NOMO-1 treated with dmso at 0.1 percent for 144 hours (cell line): ENCODE measurements at regions not wholly inside any gene's neighbourhood (a gene's known extent, or its start where the extent isn't known, plus 50 kb on each side); places are given as distances from the start of the nearest gene placed in this dataset.
"Not testable (repeated sequence)": the region's sequence is repeated elsewhere in the genome, so short reads cannot be mapped to it uniquely, and the experiment has no call there.

Experiments
- DNase-seq: peaks from one replicate; lab custom pipeline; 2025; ENCODE audit not compliant: unreplicated experiment; lab: John Stamatoyannopoulos, UW

DNA sequence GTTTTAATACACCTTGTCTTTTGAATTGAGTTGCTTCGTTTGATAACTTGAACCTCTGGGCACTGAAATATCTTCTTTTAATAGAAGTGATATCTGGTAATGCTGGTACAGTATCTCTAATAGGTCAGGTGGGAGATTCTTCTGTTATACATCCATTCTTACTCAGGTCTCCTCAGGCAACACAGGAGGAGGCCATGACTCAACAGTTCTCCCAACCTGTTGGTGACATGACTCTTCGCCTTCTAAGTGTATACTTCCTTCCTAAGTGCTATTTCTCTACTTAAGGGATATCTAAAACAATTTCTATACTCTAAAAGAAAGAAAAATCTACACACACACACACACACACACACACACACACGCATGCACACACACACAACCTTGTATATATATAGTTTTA lies 509.1 kb downstream of the PCNX1 start:
- no peak for DNase-seq

DNA sequence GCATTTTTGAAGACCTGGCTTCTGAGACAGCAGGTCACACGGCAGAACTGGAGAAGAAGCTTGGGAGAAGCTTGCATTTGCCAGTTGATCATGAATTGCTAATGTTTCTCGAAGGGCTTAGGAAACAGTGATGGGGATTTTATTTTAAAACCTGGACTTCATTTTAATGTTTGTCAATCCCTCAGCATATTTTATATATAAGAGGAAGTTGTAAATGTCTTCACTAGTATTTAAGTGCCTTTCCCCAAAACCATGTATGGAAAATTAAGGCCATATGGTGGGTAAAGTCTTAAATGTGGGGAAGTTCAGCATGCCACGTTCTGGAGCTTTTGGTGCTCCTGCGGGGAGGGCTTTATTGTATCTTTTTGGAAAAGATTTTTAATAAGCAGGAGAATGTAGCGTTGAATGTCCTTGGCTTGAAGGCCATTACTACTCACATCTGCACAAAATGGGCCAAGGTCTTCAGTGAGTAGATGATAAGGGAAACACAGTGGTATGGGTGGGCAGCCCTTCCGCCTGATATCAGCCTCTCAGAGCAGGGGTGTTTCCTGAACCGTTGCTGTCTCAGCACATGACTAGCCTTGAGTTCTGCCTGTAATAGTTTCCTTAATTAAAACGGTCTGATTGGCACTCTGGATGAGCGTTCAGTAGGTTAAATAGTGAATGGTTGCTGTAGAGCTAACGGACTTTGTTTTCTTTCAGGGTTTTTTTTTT lies 511.4 kb downstream of the PCNX1 start:
- no peak for DNase-seq

DNA sequence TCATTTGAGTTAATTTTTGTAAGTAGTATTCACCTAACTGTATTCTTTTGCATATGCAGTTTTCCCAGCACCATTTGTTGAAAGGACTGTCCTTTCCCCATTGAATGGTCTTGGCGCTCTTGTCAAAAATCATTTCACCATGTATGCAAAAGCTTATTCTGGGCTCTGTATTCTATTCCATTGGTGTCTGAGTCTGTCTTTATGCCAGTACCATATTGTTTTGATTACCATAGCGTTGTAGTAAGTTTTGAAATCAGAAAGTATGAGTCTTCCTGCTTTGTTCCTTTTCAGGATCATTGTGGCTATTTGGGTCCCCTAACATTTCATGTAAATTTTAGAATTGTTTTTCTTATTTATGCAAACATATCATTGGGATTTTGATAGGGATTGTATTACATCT lies 508.7 kb upstream of the RGS6 start:
- no peak for DNase-seq

DNA sequence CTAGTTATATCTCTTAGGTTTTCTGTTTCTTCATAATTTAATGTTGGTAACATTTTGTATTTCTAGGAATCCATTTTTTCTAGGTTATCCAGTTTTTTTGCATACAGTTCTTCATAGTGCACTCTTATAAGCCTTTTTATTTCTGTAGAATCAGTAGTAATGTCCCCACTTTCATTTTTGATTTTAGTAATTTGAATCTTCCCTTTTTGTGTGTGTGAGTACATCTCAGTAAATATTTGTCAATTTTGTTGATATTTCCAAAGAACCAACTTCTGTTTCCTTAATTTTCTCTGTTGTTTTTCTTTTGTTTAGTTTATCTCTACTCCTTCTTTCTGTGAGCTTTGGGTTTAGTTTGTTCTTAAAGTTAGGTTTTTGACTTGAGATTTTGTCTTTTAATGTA lies 507.3 kb upstream of the RGS6 start:
- no peak for DNase-seq

DNA sequence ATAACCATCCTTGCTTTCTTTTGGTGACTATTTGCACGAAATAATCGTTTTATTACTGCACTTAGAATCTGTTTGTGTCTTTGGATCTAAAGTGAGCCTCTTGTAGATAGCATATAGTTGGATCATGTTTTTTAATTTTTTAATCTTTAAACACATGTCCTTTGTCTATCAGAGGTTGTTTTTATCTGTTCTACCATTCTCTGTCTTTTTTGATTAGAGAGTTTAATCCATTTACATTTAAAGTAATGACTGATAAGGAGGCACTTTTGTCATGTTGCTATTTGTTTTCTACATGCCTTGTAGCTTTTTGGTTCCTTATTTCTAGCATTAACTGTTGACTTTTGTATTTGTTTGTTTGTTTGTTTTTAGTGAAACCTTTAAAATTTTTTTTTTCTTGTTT lies 506.2 kb upstream of the RGS6 start:
- DNase-seq: no peak

DNA sequence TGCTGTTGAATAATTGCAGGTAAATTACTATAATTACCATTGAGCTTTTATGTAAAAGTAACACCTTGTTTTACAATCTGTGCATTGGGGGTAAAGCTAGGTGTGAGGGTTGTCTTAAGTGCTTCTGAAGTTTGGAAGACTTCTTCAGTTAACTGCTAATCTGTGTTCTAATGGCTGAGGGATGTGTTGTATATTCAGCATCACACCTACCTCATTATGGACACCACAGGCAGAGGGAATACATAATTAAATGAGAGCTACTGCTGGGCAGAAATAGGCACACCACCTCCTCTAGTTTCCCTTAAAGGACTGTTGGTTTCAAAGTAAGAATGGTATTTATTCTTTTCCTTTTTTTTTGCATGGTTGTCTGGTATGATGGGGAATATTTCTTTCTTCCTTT lies 502.3 kb upstream of the RGS6 start:
- no peak for DNase-seq

DNA sequence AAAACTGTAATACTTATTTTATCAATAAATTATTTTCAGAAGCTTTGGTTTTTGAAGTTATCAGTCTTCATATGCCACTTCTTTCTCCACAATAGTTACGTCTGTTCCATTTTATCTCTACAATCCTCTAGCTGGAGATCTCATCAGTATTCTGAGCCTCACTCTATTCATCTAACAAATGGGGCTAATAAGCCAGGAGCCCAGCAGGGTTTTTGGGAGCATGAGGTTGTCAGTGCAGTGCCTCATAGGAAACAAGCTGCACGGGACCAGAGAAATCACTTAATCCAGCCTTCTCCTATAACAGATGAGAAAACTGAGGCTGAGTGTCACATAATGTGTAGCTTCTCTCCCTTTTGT lies 501.9 kb upstream of the RGS6 start:
- DNase-seq: no peak

DNA sequence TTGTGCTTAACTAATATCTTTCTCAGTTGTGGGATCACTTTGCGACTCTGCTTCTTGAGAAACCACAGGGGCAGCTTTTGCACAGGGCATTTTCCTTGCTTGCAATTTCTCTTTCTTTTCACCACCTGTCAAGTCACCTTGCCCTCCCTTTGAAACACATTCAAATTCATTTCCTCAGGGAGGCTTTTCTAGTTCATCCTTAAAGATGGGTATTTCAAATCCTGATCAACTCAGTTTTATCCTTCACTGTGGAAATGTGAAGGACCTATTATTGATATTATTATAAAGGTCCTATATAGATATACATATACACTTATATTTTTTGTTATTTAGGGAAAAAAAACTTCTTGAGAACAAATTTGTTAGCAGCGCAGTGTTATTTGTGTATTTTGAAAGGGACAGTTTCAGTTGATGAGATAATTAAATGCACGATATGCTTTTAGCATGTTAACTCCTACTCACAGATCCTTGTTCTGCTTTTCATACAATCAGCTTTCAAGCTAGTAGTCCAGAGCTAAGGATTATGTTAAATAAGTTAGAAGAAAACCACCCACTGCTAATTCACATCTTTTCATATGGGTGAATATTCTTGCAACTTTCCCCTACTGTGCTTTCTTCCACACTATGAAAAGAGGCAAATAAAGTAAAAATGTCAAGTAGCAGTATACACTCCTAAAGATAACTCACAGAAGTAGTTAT lies 501.4 kb upstream of the RGS6 start:
- no peak for DNase-seq

DNA sequence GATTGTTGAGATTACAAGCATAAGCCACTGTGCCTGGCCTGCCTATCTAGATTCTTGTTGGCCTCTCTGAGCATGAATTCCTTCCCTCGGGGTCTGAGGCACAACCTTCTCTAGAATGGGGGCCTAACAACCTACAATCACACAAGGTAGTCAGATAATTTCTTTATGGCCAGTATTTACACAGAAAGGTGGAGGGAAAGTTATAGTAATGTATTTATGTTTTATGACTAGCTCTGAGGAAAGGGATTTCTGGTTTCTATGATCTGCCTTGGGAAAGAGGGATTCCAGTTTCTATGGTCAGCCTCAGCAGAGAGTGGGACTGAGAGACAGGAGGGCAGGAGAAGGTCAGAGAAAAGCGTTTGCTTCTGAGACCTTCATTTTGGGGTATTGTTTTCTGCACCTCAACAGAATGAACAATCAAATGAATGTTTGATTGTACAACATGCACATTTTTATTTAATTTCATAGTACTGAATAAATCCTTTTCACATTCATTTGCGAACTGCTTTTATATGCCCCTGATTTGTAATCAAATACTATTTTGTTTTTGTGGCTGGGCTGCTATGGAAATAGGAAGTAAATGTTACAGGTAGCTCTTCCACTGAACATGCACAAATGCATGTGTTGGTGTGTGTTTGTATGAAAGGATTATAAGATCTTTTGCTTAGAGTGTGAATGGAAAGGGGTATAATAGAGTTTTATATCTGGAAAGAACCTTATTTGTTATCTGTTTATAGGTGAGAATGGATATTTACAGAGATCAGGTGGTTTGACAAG lies 499.7 kb upstream of the RGS6 start:
- DNase-seq: no peak

DNA sequence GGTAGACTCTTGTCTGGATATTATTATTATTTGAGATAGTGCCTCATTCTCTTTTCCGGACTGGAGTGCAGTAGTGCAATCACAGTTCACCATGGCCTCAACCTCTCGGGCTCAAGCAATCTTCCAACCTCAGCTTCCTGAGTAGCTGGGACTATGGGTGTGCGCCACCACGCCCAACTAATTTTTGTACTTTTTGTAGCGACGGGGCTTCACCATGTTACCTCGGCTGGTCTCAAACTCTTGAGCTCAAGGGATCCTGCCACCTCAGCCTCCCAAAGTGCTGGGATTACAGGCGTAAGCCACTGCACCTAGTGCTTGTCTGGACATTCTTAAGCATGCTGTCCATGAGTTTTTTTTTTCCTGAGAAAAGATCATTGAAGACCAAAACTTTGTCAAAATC lies 498.9 kb upstream of the RGS6 start:
- no peak for DNase-seq

DNA sequence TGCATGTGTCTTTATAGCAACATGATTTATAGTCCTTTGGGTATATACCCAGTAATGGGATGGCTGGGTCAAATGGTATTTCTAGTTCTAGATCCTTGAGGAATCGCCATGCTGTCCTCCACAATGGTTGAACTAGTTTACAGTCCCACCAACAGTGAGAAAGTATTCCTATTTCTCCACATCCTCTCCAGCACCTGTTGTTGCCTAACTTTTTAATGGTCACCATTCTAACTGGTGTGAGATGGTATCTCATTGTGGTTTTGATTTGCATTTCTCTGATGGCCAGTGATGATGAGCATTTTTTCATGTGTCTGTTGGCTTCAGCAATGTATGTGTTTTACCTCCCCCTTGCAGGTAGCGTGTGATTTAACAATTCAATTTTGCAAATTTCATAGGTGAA lies 496.6 kb upstream of the RGS6 start:
- not testable (repeated sequence) for DNase-seq

DNA sequence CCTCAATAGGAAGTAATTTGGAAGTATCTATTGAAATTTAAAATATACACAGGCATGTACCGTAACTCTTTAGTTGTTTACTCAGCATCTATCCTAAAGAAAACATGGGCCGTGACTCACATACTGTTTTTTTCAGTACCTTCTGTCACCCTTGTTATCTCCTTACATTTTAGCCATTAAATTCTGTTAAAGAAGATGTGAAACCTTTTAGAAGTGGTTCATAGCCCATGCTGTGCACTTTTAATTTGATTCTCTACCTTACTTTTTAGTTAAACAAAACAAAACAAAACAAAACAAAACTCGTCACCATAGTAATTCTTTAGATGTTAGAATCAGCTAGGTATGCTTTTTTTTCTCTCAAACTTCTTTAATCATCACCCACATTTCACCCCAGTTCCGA lies 494.4 kb upstream of the RGS6 start:
- DNase-seq: no peak

DNA sequence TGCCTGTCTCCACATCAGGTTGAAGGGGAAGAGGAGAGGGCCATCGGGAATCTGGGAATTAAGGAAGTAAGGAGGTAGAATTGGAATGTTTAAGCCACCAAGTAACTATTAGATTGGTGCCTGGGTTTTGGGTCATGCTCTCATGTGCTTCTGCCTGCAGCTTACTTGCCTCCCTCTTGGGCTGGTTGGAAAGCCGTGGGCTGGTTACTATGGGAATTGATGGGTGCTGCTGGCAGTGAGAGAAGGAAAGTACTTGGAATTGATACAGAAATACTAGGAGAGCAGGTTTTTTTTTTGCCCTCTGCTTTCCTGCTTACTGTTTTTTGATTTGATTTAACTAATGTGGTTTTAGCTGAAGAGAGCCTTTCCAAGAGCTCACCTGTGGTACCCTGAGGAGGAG lies 493.5 kb upstream of the RGS6 start:
- no peak for DNase-seq

DNA sequence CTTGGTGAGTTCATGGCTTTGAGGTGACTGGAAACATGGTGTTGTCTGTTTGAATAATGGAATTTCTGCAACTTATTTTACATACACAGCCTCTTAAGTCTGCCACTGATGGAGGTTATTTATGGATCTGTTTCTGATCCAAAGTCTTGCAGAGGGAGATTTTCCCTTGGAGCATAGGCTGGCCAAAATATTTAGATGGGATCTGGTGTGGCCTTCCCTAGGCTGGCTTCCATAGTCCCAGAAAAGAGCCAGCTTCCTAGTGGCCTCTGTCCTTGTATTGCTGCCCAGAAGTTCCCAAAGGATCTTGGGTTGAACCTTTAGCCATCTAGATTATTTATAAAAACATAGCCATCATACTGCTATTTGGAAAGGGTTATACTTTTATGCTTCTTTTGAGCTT lies 491.1 kb upstream of the RGS6 start:
- no peak for DNase-seq

DNA sequence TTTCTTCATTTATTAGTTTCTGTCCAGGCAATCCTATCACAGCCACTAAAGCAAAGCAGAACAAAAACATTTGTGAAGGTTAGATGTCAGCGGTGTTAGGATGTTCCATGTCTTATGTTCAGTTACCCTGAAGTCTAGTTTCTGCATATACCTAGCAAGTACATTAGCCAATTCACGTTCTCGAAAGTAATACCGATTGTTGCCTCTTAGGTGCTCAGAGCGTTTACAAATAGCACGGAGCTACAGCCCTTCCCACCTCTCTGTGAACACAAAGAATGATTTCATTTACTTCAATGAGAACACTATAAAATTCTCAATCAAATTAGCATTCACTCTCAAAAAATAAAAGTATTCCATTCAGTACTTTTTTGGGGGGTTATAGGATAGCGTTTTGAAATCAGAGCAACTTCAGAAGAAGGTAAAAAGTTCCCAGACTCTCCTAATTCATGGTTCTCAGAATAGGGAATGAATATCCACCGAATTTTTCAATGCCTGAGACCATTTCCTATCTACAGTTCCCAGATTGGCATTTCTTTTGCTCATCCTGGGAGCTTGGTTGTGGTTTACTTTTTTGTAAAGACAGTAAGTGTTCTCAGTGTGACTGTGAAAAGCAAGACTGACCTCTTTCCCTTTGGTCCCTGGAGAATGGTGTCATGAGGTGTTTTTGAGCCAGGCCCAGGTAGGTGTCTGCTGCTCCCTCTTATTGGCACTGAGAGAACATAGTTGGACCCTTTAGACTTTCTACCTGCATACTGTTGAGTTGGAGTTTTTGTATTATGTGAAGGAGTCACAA lies 488.0 kb upstream of the RGS6 start:
- DNase-seq: no peak

DNA sequence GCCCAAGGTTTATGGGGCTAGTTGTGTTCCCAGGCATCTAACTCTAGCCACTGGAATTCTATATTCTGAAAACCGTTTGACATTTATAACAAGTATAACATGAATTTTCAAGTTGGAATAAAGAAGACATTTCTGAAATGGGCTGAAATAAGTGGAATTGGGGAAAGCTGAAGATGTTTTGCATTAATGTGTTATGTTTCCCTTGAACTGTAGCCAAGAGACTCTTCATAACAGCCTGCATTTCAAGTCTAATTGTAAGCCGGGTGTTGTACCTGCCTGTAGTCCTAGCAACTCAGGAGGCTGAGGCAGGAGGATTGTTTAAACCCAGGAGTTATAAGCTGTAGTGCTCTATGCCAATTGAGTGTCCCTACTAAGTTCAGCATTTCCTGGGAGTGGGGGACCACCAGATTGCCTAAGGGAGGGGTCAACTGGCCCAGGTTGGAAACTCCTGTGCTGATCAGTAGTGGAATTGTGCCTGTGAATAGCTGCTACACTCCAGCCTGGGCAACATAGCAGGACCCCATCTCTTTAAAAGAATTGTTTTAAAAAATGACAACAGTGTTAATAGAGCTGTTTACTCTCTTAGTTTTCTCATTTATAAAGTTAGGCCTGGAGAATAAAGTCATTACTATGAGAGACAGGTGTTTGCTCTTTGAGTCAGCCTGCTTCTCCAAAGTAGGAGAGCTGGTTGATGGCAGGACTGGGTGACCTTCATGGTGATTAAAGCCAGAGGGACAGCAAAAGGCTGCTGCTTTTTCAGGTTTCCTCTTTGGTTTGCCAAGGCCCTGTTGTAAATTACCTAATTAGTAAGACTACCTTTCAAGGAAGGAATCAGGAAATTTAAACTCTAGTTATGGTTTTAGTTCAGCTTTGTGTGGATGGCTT lies 483.6 kb upstream of the RGS6 start:
- no peak for DNase-seq

DNA sequence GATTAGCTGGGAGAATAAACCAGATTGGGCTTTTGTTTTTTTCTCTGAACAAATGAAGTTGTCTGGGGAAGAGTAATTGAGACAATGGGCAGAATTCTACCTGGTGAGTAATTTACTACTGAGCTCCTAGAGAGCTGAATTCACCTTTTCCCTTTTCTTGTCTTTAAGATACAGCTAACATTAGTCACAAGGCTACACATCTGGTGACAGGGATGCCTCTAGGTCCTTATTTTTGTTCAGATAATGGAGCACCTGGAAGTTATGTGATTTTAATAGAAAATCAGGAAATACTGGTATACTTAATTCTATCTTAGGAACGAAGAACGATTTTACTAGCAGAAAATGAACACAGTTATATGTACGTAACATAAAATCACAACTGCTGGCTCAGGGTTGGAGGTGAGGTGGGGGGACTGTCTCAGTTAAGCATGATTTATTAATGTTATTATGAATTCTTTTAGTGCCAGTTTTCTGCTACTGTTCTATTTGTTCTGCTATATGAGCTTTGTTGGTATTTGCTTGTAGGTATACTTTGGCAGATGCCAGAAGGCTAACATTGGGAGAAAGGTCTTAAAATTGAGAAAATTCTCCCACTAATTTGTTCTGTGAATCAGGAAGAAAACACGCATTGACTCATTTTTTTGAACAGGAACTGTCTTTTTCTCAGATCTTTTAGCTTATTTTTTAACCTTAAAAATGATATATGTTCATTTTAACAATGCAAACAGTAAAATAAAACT lies 482.7 kb upstream of the RGS6 start:
- DNase-seq: no peak

DNA sequence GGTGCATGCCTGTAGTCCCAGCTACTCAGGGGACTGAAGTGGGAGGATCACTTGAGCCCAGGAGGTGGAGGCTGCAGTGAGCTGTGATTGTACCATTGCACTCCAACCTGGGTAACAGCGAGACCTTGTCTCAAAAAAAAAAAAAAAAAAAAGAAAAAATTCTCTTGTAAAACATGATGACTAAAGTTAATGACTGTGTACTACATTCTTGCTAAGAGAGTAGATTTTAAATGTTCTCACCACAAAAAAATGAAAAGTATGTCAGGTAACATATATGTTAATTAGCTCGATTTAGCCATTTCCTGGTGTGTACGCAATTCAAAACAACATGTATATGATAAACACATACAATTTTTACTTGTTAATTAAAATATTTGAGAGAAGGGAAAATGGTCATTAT lies 480.7 kb upstream of the RGS6 start:
- no peak for DNase-seq

DNA sequence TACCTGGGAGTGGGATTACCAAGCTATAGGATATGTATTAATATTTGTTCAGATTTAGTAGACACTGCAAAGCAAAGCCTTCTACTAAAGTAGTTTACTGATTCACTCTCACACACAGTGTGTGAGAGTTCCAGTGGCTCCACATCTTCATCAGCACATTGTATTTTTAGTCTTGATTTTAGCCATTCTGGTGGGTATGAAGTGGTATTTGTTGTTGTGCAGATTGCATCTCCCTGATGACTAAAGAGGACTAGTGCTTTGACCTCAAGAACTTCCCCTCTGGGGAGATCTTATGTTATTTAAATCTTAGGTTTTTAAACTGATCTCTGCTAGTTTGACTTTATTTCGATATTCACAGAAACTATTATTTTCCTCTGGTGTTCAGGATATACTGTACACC lies 479.7 kb upstream of the RGS6 start:
- no peak for DNase-seq

DNA sequence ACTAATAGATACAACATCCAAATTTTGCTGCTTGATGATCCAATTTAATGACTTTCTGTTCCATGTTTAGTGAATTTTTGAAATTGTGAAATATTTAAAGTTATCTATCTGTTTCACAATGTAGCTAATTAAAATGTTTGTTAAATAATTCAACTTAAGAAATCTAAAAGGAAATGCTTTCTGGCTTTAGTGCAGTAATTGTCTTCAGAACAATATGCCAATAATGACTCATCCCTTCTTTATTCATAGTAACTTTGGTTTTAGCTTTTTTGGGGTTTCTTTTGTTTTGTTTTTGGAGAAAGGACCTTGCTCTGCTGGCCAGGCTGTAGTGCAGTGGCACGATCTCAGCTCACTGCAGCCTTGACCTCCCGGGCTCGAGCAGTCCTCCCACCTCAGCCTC lies 479.2 kb upstream of the RGS6 start:
- no peak for DNase-seq
